ENCODE measurements at regions not wholly inside any gene's neighbourhood (a gene's known extent, or its start where the extent isn't known, plus 50 kb on each side); places are given as distances from the start of the nearest gene placed in this dataset.
A peak's percentile ranks its signal among the peaks of the same experiment; 100 is the strongest.

DNA sequence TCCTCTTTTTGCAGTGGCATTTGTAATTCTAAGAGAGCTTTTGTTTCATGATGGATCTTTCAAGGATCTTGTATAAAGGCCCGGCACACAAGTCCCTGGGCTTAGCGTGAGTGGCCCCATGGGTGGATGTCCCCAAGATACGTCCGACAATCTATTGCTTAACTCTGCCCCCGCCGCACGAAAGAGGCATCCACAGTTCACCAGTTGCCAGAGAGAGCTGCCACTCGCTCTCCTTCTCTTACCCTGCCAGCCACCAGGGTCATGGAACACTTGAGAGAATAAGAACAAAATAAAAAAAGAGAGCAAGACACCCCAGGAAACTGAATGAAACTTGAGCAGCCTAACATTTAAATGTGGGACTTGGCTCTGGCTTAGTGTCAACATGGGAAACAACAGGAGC, 92.3 kb downstream of the CTAGE1 start:
- TF ChIP-seq, protein P1, sequence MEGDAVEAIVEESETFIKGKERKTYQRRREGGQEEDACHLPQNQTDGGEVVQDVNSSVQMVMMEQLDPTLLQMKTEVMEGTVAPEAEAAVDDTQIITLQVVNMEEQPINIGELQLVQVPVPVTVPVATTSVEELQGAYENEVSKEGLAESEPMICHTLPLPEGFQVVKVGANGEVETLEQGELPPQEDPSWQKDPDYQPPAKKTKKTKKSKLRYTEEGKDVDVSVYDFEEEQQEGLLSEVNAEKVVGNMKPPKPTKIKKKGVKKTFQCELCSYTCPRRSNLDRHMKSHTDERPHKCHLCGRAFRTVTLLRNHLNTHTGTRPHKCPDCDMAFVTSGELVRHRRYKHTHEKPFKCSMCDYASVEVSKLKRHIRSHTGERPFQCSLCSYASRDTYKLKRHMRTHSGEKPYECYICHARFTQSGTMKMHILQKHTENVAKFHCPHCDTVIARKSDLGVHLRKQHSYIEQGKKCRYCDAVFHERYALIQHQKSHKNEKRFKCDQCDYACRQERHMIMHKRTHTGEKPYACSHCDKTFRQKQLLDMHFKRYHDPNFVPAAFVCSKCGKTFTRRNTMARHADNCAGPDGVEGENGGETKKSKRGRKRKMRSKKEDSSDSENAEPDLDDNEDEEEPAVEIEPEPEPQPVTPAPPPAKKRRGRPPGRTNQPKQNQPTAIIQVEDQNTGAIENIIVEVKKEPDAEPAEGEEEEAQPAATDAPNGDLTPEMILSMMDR (IDR thresholded peaks at IDR 0.05; ENCODE audit: insufficient read depth, low read depth, low read length): no peak
- no peak for TF ChIP-seq EZH2 (IDR thresholded peaks at IDR 0.05; ENCODE audit: insufficient read depth, low read length)
- Histone ChIP-seq H3K4me3 (ENCODE audit: insufficient read depth, low read depth, low read length) (no peak overlapping the region), H3K9me3 (ENCODE audit: insufficient read depth, low read depth, low read length) (peaks cover 4% of the 10 kb centered on the region), H3K27ac (ENCODE audit: low read depth, low read length) (no peak overlapping the region), H3K36me3 (ENCODE audit: insufficient read depth, low read length) (no peaks in the 10 kb centered on the region), H3K9ac (ENCODE audit: low read length) (no peak overlapping the region), H3K79me2 (ENCODE audit: insufficient read depth, low read length) (no peaks in the 10 kb centered on the region), H3K4me1 (ENCODE audit: insufficient read depth, low read length) (peaks cover 3% of the 10 kb centered on the region), H2AFZ (ENCODE audit: low read depth, low read length) (no peak overlapping the region), H4K20me1 (ENCODE audit: insufficient read depth, low read length) (no peaks in the 10 kb centered on the region), H3K27me3 (ENCODE audit: insufficient read depth, low read length) (peaks cover 12% of the 10 kb centered on the region), H3K4me2 (ENCODE audit: low read length) (no peak overlapping the region)
- Mint-ChIP-seq H3K27ac (ENCODE audit: unreplicated experiment) (no peak overlapping the region), H3K4me1 (ENCODE audit: low read depth, unreplicated experiment) (no peaks in the 10 kb centered on the region), H3K27me3 (ENCODE audit: low read depth, unreplicated experiment) (peaks cover 27% of the 10 kb centered on the region), H3K9me3 (ENCODE audit: unreplicated experiment) (peaks cover 3% of the 10 kb centered on the region), H3K4me3 (ENCODE audit: unreplicated experiment) (no peak overlapping the region), H3K36me3 (ENCODE audit: low read depth, unreplicated experiment) (peaks cover 2% of the 10 kb centered on the region)
- no peak for FAIRE-seq
- no peak for DNase-seq (ENCODE audit: low read depth)

DNA sequence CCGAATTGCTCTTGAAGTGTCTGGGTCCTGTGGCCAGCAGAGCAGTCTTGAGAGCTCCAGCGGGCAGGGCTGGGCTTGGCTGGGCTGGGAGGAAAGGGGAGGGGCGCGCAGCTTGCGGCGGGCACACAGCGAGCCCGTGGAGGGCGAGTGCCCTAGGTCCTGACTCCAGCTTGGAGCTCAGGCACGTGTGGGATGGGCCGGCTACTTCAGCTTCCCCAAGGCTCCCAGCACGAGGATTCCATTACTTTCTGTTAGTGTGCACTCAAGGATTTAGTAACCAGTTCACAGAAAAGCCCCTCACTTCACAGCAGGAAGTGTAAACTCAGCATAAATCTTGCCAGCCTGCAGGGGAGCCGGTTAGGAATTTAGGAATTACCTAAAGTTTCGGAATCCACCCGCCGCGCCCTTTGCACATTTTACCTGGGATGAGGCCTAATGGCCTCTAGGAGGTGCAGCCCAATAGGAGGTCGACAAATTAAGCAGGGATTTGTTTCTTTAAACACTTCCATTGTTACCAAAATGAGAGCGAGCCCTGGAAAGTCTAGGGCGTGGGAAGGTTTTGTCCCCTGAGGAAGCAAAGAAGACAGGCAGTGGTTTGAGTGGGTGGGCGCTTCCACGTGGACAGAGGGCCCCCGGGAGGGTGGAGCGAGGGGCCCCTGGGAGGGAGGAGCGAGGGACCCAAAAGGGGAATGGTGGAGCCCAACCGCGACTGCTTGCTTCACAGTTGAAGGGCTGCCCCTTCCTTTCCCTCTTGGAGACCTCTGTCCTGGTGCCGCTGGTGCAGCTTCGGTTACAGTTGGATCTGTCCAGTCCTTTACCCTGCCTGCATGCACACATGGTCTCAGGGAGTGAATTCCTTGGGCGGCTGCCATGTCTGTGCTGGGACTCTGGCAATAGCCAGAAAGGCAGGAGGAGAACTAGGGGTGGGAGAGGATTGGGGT, 93.3 kb downstream of the CTAGE1 start:
- DNase-seq (ENCODE audit: low read depth): peak; percentile 15
- peaks cover 2% of the 10 kb centered on the region for H3K36me3 Mint-ChIP-seq (ENCODE audit: low read depth, unreplicated experiment)
- H3K27me3 ChIP-seq (ENCODE audit: insufficient read depth, low read length): peaks cover 7% of the 10 kb centered on the region
- peak overlapping the region; percentile 68 for H2AFZ ChIP-seq (ENCODE audit: low read depth, low read length)
- H3K4me3 Mint-ChIP-seq (ENCODE audit: unreplicated experiment): no peak overlapping the region
- H3K4me1 ChIP-seq (ENCODE audit: insufficient read depth, low read length): peaks cover 3% of the 10 kb centered on the region
- H4K20me1 ChIP-seq (ENCODE audit: insufficient read depth, low read length): no peaks in the 10 kb centered on the region
- H3K4me1 Mint-ChIP-seq (ENCODE audit: low read depth, unreplicated experiment): no peaks in the 10 kb centered on the region
- H3K9me3 Mint-ChIP-seq (ENCODE audit: unreplicated experiment): peaks cover 3% of the 10 kb centered on the region
- no peak overlapping the region for H3K27ac ChIP-seq (ENCODE audit: low read depth, low read length)
- peaks cover 4% of the 10 kb centered on the region for H3K9me3 ChIP-seq (ENCODE audit: insufficient read depth, low read depth, low read length)
- H3K79me2 ChIP-seq (ENCODE audit: insufficient read depth, low read length): no peaks in the 10 kb centered on the region
- H3K4me3 ChIP-seq (ENCODE audit: insufficient read depth, low read depth, low read length): peak overlapping the region; percentile 37
- FAIRE-seq: no peak
- no peaks in the 10 kb centered on the region for H3K36me3 ChIP-seq (ENCODE audit: insufficient read depth, low read length)
- TF ChIP-seq, protein P1 (IDR thresholded peaks at IDR 0.05; ENCODE audit: insufficient read depth, low read depth, low read length): no peak
- TF ChIP-seq EZH2 (IDR thresholded peaks at IDR 0.05; ENCODE audit: insufficient read depth, low read length): no peak
- H3K4me2 ChIP-seq (ENCODE audit: low read length): peak overlapping the region; percentile 81
- H3K9ac ChIP-seq (ENCODE audit: low read length): peak overlapping the region; percentile 24
- no peak overlapping the region for H3K27ac Mint-ChIP-seq (ENCODE audit: unreplicated experiment)
- peaks cover 19% of the 10 kb centered on the region for H3K27me3 Mint-ChIP-seq (ENCODE audit: low read depth, unreplicated experiment)

DNA sequence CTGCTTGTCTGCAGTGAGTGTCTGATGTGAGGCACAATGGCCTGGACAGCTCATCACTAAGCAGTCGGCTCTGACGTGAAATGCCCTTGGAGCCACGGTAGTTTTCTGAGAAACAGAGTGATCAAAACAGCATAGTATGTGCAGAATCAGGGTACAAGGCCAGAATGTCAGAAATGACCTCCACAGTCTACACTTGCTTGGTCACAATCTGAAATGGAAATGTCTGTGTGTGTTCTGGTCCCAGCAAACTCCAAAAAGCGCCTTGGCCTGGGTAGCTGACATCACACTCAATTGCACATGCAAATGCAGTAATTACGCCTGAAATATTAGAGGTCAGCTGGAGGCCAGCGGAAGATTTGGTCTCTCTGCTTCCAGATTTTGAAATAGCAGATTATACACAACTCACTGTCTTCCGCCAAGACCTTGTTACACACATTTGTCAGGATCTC, 95.4 kb downstream of the CTAGE1 start:
- Histone ChIP-seq H3K27me3 (ENCODE audit: insufficient read depth, low read length) (peaks cover under 1% of the 10 kb centered on the region), H3K9me3 (ENCODE audit: insufficient read depth, low read depth, low read length) (no peaks in the 10 kb centered on the region), H3K4me1 (ENCODE audit: insufficient read depth, low read length) (peaks cover 5% of the 10 kb centered on the region), H3K9ac (ENCODE audit: low read length) (no peak overlapping the region), H3K4me3 (ENCODE audit: insufficient read depth, low read depth, low read length) (no peak overlapping the region), H3K36me3 (ENCODE audit: insufficient read depth, low read length) (no peaks in the 10 kb centered on the region), H3K4me2 (ENCODE audit: low read length) (no peak overlapping the region), H3K79me2 (ENCODE audit: insufficient read depth, low read length) (no peaks in the 10 kb centered on the region), H3K27ac (ENCODE audit: low read depth, low read length) (no peak overlapping the region), H4K20me1 (ENCODE audit: insufficient read depth, low read length) (no peaks in the 10 kb centered on the region), H2AFZ (ENCODE audit: low read depth, low read length) (no peak overlapping the region)
- peaks cover 2% of the 10 kb centered on the region for H3K36me3 Mint-ChIP-seq (ENCODE audit: low read depth, unreplicated experiment)
- no peak overlapping the region for H3K4me3 Mint-ChIP-seq (ENCODE audit: unreplicated experiment)
- FAIRE-seq: no peak
- no peak overlapping the region for H3K27ac Mint-ChIP-seq (ENCODE audit: unreplicated experiment)
- TF ChIP-seq, protein P1 (IDR thresholded peaks at IDR 0.05; ENCODE audit: insufficient read depth, low read depth, low read length): no peak
- TF ChIP-seq EZH2 (IDR thresholded peaks at IDR 0.05; ENCODE audit: insufficient read depth, low read length): no peak
- H3K27me3 Mint-ChIP-seq (ENCODE audit: low read depth, unreplicated experiment): peaks cover 8% of the 10 kb centered on the region
- no peak for DNase-seq (ENCODE audit: low read depth)
- peaks cover 6% of the 10 kb centered on the region for H3K4me1 Mint-ChIP-seq (ENCODE audit: low read depth, unreplicated experiment)
- peaks cover 3% of the 10 kb centered on the region for H3K9me3 Mint-ChIP-seq (ENCODE audit: unreplicated experiment)

Measured in astrocyte (in vitro differentiated cells and primary cell).